ENCODE measurements at regions not wholly inside any gene's neighbourhood (a gene's known extent, or its start where the extent isn't known, plus 50 kb on each side); places are given as distances from the start of the nearest gene placed in this dataset.

GRCh38 chr7:51701935-51702334 lies 385.3 kb upstream of the COBL start:
- no peak for DNase-seq (ENCODE audit: low read depth in 1 of 2, low spot score in 2 of 2)
- H2BK5ac ChIP-seq (ENCODE audit: low read depth, low read length): no peak overlapping the region

More at GRCh38 chr7:51701935-51702334, 385.3 kb upstream of the COBL start:
- no peak for FAIRE-seq
- Histone ChIP-seq H3K18ac (ENCODE audit: extremely low read depth, low read length) (no peak overlapping the region), H2AK5ac (ENCODE audit: low read depth, low read length) (no peak overlapping the region), H3K23ac (ENCODE audit: insufficient read length) (no peak overlapping the region), H4K8ac (ENCODE audit: extremely low read depth, insufficient read depth, low read length) (no peak overlapping the region), H3K14ac (ENCODE audit: insufficient read length) (no peak overlapping the region), H2BK15ac (ENCODE audit: low read length) (no peak overlapping the region), H3K79me1 (ENCODE audit: low read depth, low read length) (no peaks in the 10 kb centered on the region), H3K4ac (replicated peaks; ENCODE audit: insufficient read length, low read depth, low read length) (no peak overlapping the region), H3K27me3 (replicated peaks in 1 of 4; ENCODE audit: control insufficient read depth in 3 of 4, extremely low read depth in 1 of 4, insufficient read depth in 3 of 4, low read length in 3 of 4) (no peaks in the 10 kb centered on the region), H4K5ac (ENCODE audit: insufficient read length, low read depth, low read length) (no peak overlapping the region), H3K9me3 (ENCODE audit: insufficient read depth in 2 of 2, low read depth in 1 of 2, low read length in 1 of 2) (peaks cover 3% of the 10 kb centered on the region in 2 experiments; a peak in 3 of 4 replicates), H3K4me2 (ENCODE audit: insufficient read depth in 1 of 2, low read depth in 2 of 2, low read length in 2 of 2) (no peak overlapping the region), H2BK20ac (ENCODE audit: low read length) (no peak overlapping the region), H3K4me3 (ENCODE audit: extremely low read depth in 1 of 4, insufficient read depth in 2 of 4, low read depth in 3 of 4, low read length in 4 of 4) (no peak overlapping the region), H4K91ac (replicated peaks; ENCODE audit: insufficient read length, low read length) (no peak overlapping the region), H2BK120ac (replicated peaks; ENCODE audit: low read depth, low read length) (no peak overlapping the region), H3K4me1 (replicated peaks in 1 of 4; ENCODE audit: control insufficient read depth in 3 of 4, insufficient read depth in 4 of 4, low read length in 3 of 4) (no peaks in the 10 kb centered on the region), H3K23me2 (ENCODE audit: low read depth, low read length) (no peaks in the 10 kb centered on the region), H3K27ac (ENCODE audit: low read depth, low read length) (no peak overlapping the region), H2BK12ac (ENCODE audit: low read depth, low read length) (no peak overlapping the region), H3K79me2 (ENCODE audit: control insufficient read depth in 1 of 2, insufficient read depth in 2 of 2, low read length in 2 of 2) (no peaks in the 10 kb centered on the region), H4K20me1 (replicated peaks in 1 of 2; ENCODE audit: control insufficient read depth in 1 of 2, insufficient read depth in 2 of 2, low read length in 2 of 2) (no peaks in the 10 kb centered on the region), H2AFZ (ENCODE audit: low read length) (no peak overlapping the region), H3K56ac (replicated peaks; ENCODE audit: insufficient read length, low read depth, low read length) (no peak overlapping the region), H3K36me3 (ENCODE audit: control insufficient read depth in 2 of 4, insufficient read depth in 4 of 4, low read length in 3 of 4) (no peaks in the 10 kb centered on the region), H3K9ac (replicated peaks in 1 of 4; ENCODE audit: extremely low read depth in 1 of 4, low read depth in 3 of 4, low read length in 3 of 4) (no peak overlapping the region)
- POLR2A ChIA-PET (ENCODE audit: partially characterized antibody): no interaction called here
- WGBS, 2 experiments (ENCODE audit: extremely low coverage in 1 of 2, insufficient coverage in 1 of 2, insufficient read length in 1 of 2, insufficient replicate concordance in 2 of 2, low coverage in 1 of 2, low lambda C conversion rate in 2 of 2, missing lambda C conversion rate in 1 of 2): 88% methylated on average over 2 of the region's 2 CpGs; no CpG with 5 or more reads in 1 of the 2 experiments
- TF ChIP-seq POLR2A (IDR thresholded peaks at IDR 0.05; ENCODE audit: control extremely low read depth in 1 of 2, low read depth in 2 of 2, low read length in 2 of 2) (no peak), MAFK (IDR thresholded peaks at IDR 0.05; ENCODE audit: low read depth, low read length) (no peak), ZNF274 (IDR thresholded peaks at IDR 0.05; ENCODE audit: borderline replicate concordance, extremely low read depth, low read length) (no peak), POU5F1 (IDR thresholded peaks at IDR 0.05; ENCODE audit: low read depth, low read length) (no peak), SAP30 (IDR thresholded peaks at IDR 0.05; ENCODE audit: insufficient read depth, insufficient replicate concordance, low read length) (no peak), SP2 (IDR thresholded peaks at IDR 0.05; ENCODE audit: low read length) (no peak), SIX5 (IDR thresholded peaks at IDR 0.05; ENCODE audit: low read depth, low read length) (no peak)
- CTCF ChIA-PET (ENCODE audit: partially characterized antibody): no interaction called here

All from H1 (cell line).